Upper lobe of right lung (tissue), 1 donor: ENCODE measurements at regions not wholly inside any gene's neighbourhood (a gene's known extent, or its start where the extent isn't known, plus 50 kb on each side); places are given as distances from the start of the nearest gene placed in this dataset.

Experiments
- ATAC-seq: fragments of 200-7000 bp; cut with Tn5 transposase; one replicate; pipeline ENCODE4 v1.9.1; 2020; ENCODE audit warnings: mild to moderate bottlenecking, moderate library complexity
- DNase-seq: peaks from one replicate; pipeline ENCODE4 v3.0.0-alpha.2; 2020
- H3K27ac ChIP-seq: fragments of 200-600 bp; one replicate; pipeline ENCODE4 v1.8.0; 2022
- H3K27me3 ChIP-seq: fragments of 200-600 bp; one replicate; pipeline ENCODE4 v1.8.0; 2022; ENCODE audit warnings: mild to moderate bottlenecking
- H3K36me3 ChIP-seq: fragments of 200-600 bp; one replicate; pipeline ENCODE4 v1.8.0; 2022
- H3K4me1 ChIP-seq: fragments of 200-600 bp; one replicate; pipeline ENCODE4 v1.8.0; 2022
- H3K4me3 ChIP-seq: fragments of 200-600 bp; one replicate; pipeline ENCODE4 v1.8.0; 2022; ENCODE audit warnings: mild to moderate bottlenecking
- H3K9me3 ChIP-seq: fragments of 200-600 bp; one replicate; pipeline ENCODE4 v1.8.0; 2022
- CTCF ChIP-seq: fragments of 200-600 bp; IDR thresholded peaks from one replicate; pipeline ENCODE4 v1.8.0; 2022; ENCODE audit warnings: antibody characterized with exemption
- intact Hi-C: fragments of 100-400 bp; cut with DNase I; formaldehyde crosslinking; loops from one replicate; pipeline ENCODE4 v1.11.0; 2022
- donor health status: DM: no; HTN: yes; CAD: no; lungs with severe emphysema.

DNA sequence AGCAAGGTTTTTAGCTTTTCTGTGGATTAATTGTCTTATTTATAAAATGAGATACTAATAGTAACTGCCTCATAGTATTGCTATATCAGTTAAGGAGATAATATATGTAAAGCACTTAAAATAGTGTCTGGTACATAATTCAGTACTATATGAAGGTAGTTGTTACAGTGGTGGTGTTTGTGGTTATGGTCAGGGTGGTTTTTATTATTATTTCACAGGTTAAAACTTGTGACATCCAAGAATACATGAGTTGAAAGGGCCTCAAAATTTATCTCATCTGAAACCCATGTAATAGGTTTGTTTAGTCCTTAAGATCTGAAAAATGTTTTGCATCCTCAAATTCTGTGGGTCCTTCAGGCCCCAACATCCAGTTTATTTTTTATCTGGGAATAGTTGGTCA is 369.5 kb upstream of the LRATD1 start:
- ATAC-seq (no peak), DNase-seq (no peak)
- intact Hi-C loops = no loop called here
- H3K36me3 ChIP-seq = no peaks in the 10 kb centered on the region
- H3K27me3 ChIP-seq = no peaks in the 10 kb centered on the region
- no peak overlapping the region for H3K27ac ChIP-seq
- no peak for TF ChIP-seq CTCF
- H3K9me3 ChIP-seq = no peaks in the 10 kb centered on the region
- no peak overlapping the region for H3K4me3 ChIP-seq
- H3K4me1 ChIP-seq = no peaks in the 10 kb centered on the region

DNA sequence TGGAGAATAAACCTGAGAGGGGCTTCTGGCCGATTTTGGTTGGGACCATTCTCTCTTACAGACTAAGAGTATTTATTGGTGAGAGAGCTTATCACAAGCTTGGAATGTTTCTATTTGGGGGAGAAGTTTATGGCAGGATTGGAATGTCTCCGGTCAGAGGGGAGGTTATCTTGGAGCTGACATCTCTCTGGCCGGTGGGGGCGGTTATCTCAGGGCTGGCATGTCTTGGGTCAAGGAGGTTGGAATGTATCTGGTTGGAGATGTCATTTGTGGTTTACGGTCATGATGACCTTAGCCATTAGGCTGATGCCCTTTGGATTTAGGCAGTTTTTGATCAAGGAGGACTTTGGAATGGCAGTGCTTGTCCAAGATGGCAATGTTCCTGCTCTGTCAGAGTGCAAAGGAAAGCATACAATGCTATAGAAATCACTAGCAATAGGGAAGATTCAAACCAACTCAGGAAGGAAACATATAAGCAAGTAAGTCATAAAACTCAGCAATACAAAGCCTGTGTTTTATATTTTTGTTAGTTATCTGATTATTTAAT is 362.4 kb upstream of the LRATD1 start:
- intact Hi-C loops = no loop called here
- H3K27ac ChIP-seq = no peak overlapping the region
- H3K9me3 ChIP-seq = no peaks in the 10 kb centered on the region
- no peaks in the 10 kb centered on the region for H3K36me3 ChIP-seq
- H3K4me3 ChIP-seq = no peak overlapping the region
- TF ChIP-seq CTCF = no peak
- H3K4me1 ChIP-seq = no peaks in the 10 kb centered on the region
- DNase-seq (no peak), ATAC-seq (no peak)
- no peaks in the 10 kb centered on the region for H3K27me3 ChIP-seq

DNA sequence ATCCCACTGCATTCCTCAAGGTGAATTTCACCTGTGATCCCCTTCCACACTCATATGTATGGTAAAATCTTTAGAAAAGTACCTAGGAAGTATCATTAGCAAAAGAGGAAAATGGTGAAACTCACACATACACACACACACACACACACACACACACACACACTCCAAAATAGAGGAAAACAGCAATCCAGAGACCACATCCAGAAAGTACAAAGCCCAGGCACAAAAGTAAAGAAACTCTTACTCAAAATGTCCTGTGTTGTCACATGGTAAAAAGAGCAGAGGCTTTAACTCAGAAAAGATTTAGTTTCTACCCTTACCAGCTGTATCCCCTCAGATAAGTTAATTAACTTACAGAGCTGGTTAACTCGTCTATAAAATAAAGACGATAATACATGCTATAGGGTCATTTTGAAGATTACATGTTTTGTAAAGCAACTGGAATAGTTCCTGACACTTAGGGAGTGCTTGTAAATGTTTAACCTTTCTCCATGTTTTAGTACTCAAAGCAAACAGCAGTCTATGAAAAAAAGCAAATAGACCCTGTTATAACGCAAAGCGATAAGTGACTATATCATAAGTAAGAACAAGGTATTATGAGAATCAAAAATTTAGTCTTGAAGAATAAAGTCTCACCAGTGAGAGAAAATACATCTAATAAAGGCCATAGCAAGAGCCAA is 360.0 kb upstream of the LRATD1 start:
- Histone ChIP-seq H3K36me3 (no peaks in the 10 kb centered on the region), H3K27me3 (no peaks in the 10 kb centered on the region), H3K9me3 (no peaks in the 10 kb centered on the region), H3K4me1 (no peaks in the 10 kb centered on the region), H3K4me3 (no peak overlapping the region), H3K27ac (no peak overlapping the region)
- intact Hi-C loops = no loop called here
- DNase-seq (no peak), ATAC-seq (no peak)
- no peak for TF ChIP-seq CTCF

GRCh38 chr2:14273650-14274049 is 358.9 kb upstream of the LRATD1 start:
- Histone ChIP-seq H3K36me3 (no peaks in the 10 kb centered on the region), H3K4me3 (no peak overlapping the region), H3K9me3 (no peaks in the 10 kb centered on the region), H3K27me3 (no peaks in the 10 kb centered on the region), H3K4me1 (no peaks in the 10 kb centered on the region), H3K27ac (no peak overlapping the region)
- TF ChIP-seq CTCF = no peak
- ATAC-seq (no peak), DNase-seq (no peak)
- intact Hi-C loops = no loop called here

GRCh38 chr2:14284244-14284643 is 348.3 kb upstream of the LRATD1 start:
- Histone ChIP-seq H3K9me3 (no peaks in the 10 kb centered on the region), H3K4me3 (no peak overlapping the region), H3K36me3 (no peaks in the 10 kb centered on the region), H3K4me1 (no peaks in the 10 kb centered on the region), H3K27ac (no peak overlapping the region), H3K27me3 (no peaks in the 10 kb centered on the region)
- no peak for DNase-seq
- no peak for TF ChIP-seq CTCF
- intact Hi-C loops = no loop called here
- ATAC-seq = no peak

DNA sequence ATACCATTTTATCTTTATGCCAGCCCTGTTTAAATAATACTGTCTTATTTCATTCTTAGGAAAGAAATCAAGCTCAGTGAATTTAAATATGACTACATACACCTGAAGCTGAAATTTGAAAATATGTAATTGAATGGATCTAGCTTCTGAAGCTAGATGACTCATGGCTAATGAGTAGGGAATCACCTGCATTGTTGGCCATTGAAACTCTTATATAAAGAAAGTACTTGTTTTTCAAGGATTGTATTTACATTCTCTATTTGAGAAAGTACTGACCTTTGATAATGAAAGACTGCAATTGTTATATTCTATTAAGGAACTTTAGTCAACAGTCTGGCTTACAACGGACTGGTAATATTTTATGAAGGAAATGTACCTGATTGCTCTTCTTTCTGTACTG is 346.7 kb upstream of the LRATD1 start:
- Histone ChIP-seq H3K4me3 (no peak overlapping the region), H3K36me3 (no peaks in the 10 kb centered on the region), H3K4me1 (no peaks in the 10 kb centered on the region), H3K9me3 (no peaks in the 10 kb centered on the region), H3K27ac (no peak overlapping the region), H3K27me3 (no peaks in the 10 kb centered on the region)
- intact Hi-C loops = no loop called here
- no peak for ATAC-seq
- DNase-seq = no peak
- no peak for TF ChIP-seq CTCF
